Large intestine (tissue), 3 donors: ENCODE measurements at regions not wholly inside any gene's neighbourhood (a gene's known extent, or its start where the extent isn't known, plus 50 kb on each side); places are given as distances from the start of the nearest gene placed in this dataset.

ENCODE experiments used
- DNase-seq, 2 donors: peaks; one replicate each; pipeline versions ENCODE4 v3.0.0 to v3.0.0-alpha.2; 2013
- H3K27ac ChIP-seq: one replicate; pipeline ENCODE4 v1.5.1; 2013; ENCODE audit warnings: low read length
- H3K27me3 ChIP-seq: 2 replicates; pipeline ENCODE4 v1.6.1; 2013; ENCODE audit warnings: low read length; ENCODE audit not compliant: control insufficient read depth, insufficient read depth
- H3K36me3 ChIP-seq: 2 replicates; pipeline ENCODE4 v1.6.1; 2013; ENCODE audit warnings: low read length; ENCODE audit not compliant: control insufficient read depth, insufficient read depth
- H3K4me1 ChIP-seq: one replicate; pipeline ENCODE4 v1.6.1; 2013; ENCODE audit warnings: low read length; ENCODE audit not compliant: control insufficient read depth, insufficient read depth
- H3K4me3 ChIP-seq: one replicate; pipeline ENCODE4 v1.5.1; 2013; ENCODE audit warnings: low read length
- H3K9me3 ChIP-seq: one replicate; pipeline ENCODE4 v1.6.1; 2013; ENCODE audit warnings: mild to moderate bottlenecking, low read depth, low read length, moderate library complexity; ENCODE audit not compliant: control insufficient read depth
- WGBS: methylation state at CpG from one replicate; pipeline ENCODE4 v1.1.5; 2013; ENCODE audit warnings: low lambda C conversion rate; ENCODE audit not compliant: insufficient coverage; 5-methylcytosine and 5-hydroxymethylcytosine counted together

DNA sequence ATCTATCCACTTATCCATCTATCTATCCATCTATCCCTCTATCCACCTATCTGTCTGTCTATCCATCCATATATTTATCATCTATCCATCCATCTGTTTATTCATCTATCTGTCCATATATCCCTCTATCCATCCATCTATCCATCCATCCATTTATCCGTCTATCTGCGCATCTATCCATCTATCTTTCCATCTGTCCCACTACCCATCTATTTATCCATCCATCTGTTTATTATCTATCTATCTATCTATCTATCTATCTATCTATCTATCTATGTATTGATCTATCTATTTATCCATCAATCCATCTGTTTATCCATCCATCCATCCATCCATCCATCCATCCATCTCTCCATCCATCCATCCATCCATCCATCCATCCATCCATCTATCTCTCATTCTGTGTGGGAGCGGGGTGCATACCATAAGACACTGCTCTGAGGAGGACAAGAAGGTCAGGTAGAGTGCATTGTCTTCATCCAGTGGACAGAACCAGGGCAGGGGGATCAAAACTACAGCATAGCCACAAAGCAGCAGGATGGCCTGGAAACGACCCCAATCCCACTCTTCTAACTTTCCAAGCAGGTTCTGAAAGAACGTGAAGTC, 53.2 kb upstream of the ENPP6 start:
- WGBS: 100% methylated on average over 2 of the region's 5 CpGs
- H3K27ac ChIP-seq: no peak overlapping the region

DNA sequence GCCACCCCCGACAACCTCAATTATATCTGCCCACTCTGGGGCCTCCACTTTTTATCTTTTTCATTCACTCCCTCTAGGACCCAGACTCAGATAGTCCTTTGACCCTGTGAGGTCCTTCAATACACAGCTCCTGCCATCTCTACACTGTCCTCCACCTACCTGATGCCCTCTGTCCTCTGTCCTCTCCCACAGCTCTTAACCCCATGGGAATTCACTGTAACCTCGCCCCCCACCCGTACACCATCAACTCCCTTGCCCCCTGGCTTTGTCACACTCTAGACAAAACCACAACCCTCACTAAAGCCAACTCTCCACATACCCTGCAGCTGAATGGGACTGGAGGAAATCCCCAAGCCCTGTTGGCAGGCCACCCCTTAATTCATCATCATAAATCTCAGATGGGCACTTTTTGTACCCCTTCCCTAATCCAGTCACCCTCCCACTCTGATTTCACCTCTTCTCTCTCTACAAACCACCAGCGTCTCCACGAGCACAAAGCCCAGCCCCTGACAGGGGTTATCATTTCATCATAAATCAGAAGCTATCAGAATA, 52.3 kb upstream of the ENPP6 start:
- Histone ChIP-seq H3K36me3 (no peaks in the 10 kb centered on the region), H3K9me3 (no peaks in the 10 kb centered on the region), H3K27me3 (no peaks in the 10 kb centered on the region), H3K4me3 (no peak overlapping the region), H3K4me1 (no peaks in the 10 kb centered on the region), H3K27ac (no peak overlapping the region)
- 60% methylated on average over 1 of the region's 5 CpGs for WGBS
- DNase-seq: no peak

More for the DNA sequence above, 53.2 kb upstream of the ENPP6 start:
- H3K27me3 ChIP-seq: no peaks in the 10 kb centered on the region
- no peak overlapping the region for H3K4me3 ChIP-seq
- no peaks in the 10 kb centered on the region for H3K9me3 ChIP-seq
- no peaks in the 10 kb centered on the region for H3K4me1 ChIP-seq
- DNase-seq: no peak
- H3K36me3 ChIP-seq: no peaks in the 10 kb centered on the region

DNA sequence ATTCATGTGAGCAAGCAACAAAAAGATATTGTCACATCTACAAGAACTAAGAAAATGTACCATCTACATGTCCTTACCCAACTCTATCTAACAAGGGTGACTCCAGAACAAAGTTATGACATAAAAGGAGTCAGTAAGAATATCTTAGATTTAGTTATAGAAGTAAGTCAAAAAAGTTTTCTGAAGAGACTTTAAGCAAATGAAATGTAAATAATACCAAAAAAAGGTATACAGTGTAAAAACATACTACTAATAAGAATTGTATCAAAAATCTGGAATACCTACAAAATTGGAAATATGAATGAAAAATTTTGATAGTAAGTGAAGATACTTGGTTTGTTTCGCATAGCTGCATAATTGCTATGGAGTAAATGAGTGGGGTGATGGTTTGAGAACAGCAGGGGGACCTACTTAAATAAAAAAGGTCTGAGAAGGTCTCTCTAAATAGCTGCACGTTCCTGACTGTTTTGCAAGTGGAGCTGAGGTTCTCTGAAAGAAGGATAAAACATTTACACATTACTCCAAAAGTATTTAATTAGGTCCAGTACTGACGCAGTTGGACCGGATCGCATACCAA, 51.0 kb upstream of the ENPP6 start:
- no peaks in the 10 kb centered on the region for H3K27me3 ChIP-seq
- no peaks in the 10 kb centered on the region for H3K4me1 ChIP-seq
- H3K27ac ChIP-seq: no peak overlapping the region
- 58% methylated on average over 2 of the region's 5 CpGs for WGBS
- no peak overlapping the region for H3K4me3 ChIP-seq
- H3K36me3 ChIP-seq: no peaks in the 10 kb centered on the region
- DNase-seq: no peak
- H3K9me3 ChIP-seq: no peaks in the 10 kb centered on the region

DNA sequence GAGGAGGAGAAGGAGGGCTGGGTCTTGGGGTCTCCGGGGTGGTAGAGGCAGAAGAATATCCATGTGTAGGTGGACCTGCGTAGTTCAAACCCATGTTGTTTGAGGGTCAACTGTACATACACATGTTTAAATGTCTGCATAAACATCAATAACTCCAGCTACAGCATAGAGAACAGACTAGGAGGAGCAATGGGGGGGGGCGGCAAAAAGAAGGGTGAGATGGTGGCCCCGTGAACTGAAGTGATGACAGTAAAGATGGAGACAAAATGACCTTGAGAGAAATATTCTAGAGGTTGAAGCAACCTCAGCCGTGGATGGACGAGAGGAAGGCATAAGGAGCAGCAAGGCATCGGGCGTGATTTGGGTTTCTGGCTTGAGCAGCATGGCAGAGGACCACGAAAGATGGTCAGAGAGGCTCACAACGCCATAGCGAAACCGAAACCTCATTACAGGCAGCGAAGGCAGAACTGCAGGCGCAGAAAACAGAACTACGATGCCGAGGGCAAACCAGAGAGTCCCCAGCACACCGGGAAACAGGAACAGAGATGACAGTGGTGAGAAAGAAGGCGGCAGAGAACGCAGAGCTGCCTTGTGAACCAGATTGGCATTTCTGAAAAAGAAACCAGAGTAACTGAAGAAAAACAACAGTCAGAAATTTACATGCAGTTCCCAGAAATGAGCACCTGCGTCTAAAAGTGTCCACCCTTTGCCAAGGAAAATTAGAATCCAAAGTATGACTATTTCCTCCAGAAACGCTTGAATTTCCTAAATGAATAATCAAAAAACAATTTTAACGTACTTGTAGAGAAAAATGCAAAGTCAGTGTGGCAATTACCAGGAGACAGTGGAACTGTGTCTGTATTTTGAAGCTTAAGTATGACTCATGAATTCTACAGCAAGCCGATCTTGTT, 50.3 kb upstream of the ENPP6 start:
- no peak for DNase-seq
- no peak overlapping the region for H3K27ac ChIP-seq
- H3K9me3 ChIP-seq: no peaks in the 10 kb centered on the region
- WGBS: 93% methylated on average over 7 of the region's 23 CpGs
- H3K27me3 ChIP-seq: no peaks in the 10 kb centered on the region
- no peaks in the 10 kb centered on the region for H3K4me1 ChIP-seq
- H3K4me3 ChIP-seq: no peak overlapping the region
- no peaks in the 10 kb centered on the region for H3K36me3 ChIP-seq
